GM21825 (cell line): ENCODE measurements at regions not wholly inside any gene's neighbourhood (a gene's known extent, or its start where the extent isn't known, plus 50 kb on each side); places are given as distances from the start of the nearest gene placed in this dataset.

Experiments
- ATAC-seq: cut with Tn5 transposase; IDR thresholded peaks from one replicate; pipeline ENCODE4 v1.9.1; 2021; ENCODE audit warnings: mild to moderate bottlenecking, moderate library complexity; ENCODE audit not compliant: unreplicated experiment

- ATAC-seq = peak; percentile 81
Observed at GRCh38 chr4:95599777-95600400, 51.1 kb upstream of the UNC5C start.
